ENCODE measurements at regions not wholly inside any gene's neighbourhood (a gene's known extent, or its start where the extent isn't known, plus 50 kb on each side); places are given as distances from the start of the nearest gene placed in this dataset.

GRCh38 chr14:29459969-29460560 lies 467.6 kb downstream of the PRKD1 start:
- 78% methylated on average over 3 of the region's 4 CpGs for WGBS (ENCODE audit: insufficient coverage, low lambda C conversion rate)
- Histone ChIP-seq H3K9me3 (ENCODE audit: control insufficient read depth, low read depth, low read length) (no peaks in the 10 kb centered on the region), H3K36me3 (ENCODE audit: control insufficient read depth, insufficient read depth, low read length) (no peaks in the 10 kb centered on the region), H3K4me1 (ENCODE audit: control insufficient read depth, insufficient read depth, low read length) (no peaks in the 10 kb centered on the region), H3K27me3 (ENCODE audit: control insufficient read depth, insufficient read depth, low read length) (no peaks in the 10 kb centered on the region), H3K27ac (ENCODE audit: low read length) (no peak overlapping the region), H3K4me3 (ENCODE audit: low read length) (no peak overlapping the region)
- DNase-seq = no peak

- WGBS (ENCODE audit: insufficient coverage, low lambda C conversion rate) = 71% methylated on average over 5 of the region's 6 CpGs
- H3K36me3 ChIP-seq (ENCODE audit: control insufficient read depth, insufficient read depth, low read length) = no peaks in the 10 kb centered on the region
Measured at GRCh38 chr14:29461101-29461500, 466.5 kb downstream of the PRKD1 start.

GRCh38 chr14:29461506-29461905 lies 466.1 kb downstream of the PRKD1 start:
- Histone ChIP-seq H3K4me3 (ENCODE audit: low read length) (no peak overlapping the region), H3K9me3 (ENCODE audit: control insufficient read depth, low read depth, low read length) (no peaks in the 10 kb centered on the region), H3K27ac (ENCODE audit: low read length) (no peak overlapping the region), H3K27me3 (ENCODE audit: control insufficient read depth, insufficient read depth, low read length) (no peaks in the 10 kb centered on the region), H3K4me1 (ENCODE audit: control insufficient read depth, insufficient read depth, low read length) (no peaks in the 10 kb centered on the region), H3K36me3 (ENCODE audit: control insufficient read depth, insufficient read depth, low read length) (no peaks in the 10 kb centered on the region)
- no peak for DNase-seq
- WGBS (ENCODE audit: insufficient coverage, low lambda C conversion rate) = no CpG with 5 or more reads among the region's 1 CpG

More at GRCh38 chr14:29461101-29461500, 466.5 kb downstream of the PRKD1 start:
- no peaks in the 10 kb centered on the region for H3K9me3 ChIP-seq (ENCODE audit: control insufficient read depth, low read depth, low read length)
- no peak overlapping the region for H3K27ac ChIP-seq (ENCODE audit: low read length)
- no peak overlapping the region for H3K4me3 ChIP-seq (ENCODE audit: low read length)
- H3K4me1 ChIP-seq (ENCODE audit: control insufficient read depth, insufficient read depth, low read length) = no peaks in the 10 kb centered on the region
- no peak for DNase-seq
- no peaks in the 10 kb centered on the region for H3K27me3 ChIP-seq (ENCODE audit: control insufficient read depth, insufficient read depth, low read length)

- Histone ChIP-seq H3K4me3 (ENCODE audit: low read length) (no peak overlapping the region), H3K36me3 (ENCODE audit: control insufficient read depth, insufficient read depth, low read length) (no peaks in the 10 kb centered on the region), H3K27me3 (ENCODE audit: control insufficient read depth, insufficient read depth, low read length) (no peaks in the 10 kb centered on the region), H3K4me1 (ENCODE audit: control insufficient read depth, insufficient read depth, low read length) (no peaks in the 10 kb centered on the region), H3K27ac (ENCODE audit: low read length) (no peak overlapping the region), H3K9me3 (ENCODE audit: control insufficient read depth, low read depth, low read length) (no peaks in the 10 kb centered on the region)
- WGBS (ENCODE audit: insufficient coverage, low lambda C conversion rate) = no CpG with 5 or more reads among the region's 1 CpG
- DNase-seq = no peak
Measured at GRCh38 chr14:29462321-29462720, 465.3 kb downstream of the PRKD1 start.

- Histone ChIP-seq H3K27me3 (ENCODE audit: control insufficient read depth, insufficient read depth, low read length) (no peaks in the 10 kb centered on the region), H3K4me3 (ENCODE audit: low read length) (no peak overlapping the region), H3K27ac (ENCODE audit: low read length) (no peak overlapping the region), H3K4me1 (ENCODE audit: control insufficient read depth, insufficient read depth, low read length) (no peaks in the 10 kb centered on the region), H3K9me3 (ENCODE audit: control insufficient read depth, low read depth, low read length) (no peaks in the 10 kb centered on the region), H3K36me3 (ENCODE audit: control insufficient read depth, insufficient read depth, low read length) (no peaks in the 10 kb centered on the region)
- 67% methylated on average over 1 of the region's 2 CpGs for WGBS (ENCODE audit: insufficient coverage, low lambda C conversion rate)
- DNase-seq = no peak
Measured at GRCh38 chr14:29462772-29463171, 464.9 kb downstream of the PRKD1 start.

GRCh38 chr14:29463727-29464395 lies 463.8 kb downstream of the PRKD1 start:
- Histone ChIP-seq H3K4me3 (ENCODE audit: low read length) (no peak overlapping the region), H3K4me1 (ENCODE audit: control insufficient read depth, insufficient read depth, low read length) (no peaks in the 10 kb centered on the region), H3K27ac (ENCODE audit: low read length) (no peak overlapping the region), H3K27me3 (ENCODE audit: control insufficient read depth, insufficient read depth, low read length) (no peaks in the 10 kb centered on the region), H3K9me3 (ENCODE audit: control insufficient read depth, low read depth, low read length) (no peaks in the 10 kb centered on the region), H3K36me3 (ENCODE audit: control insufficient read depth, insufficient read depth, low read length) (no peaks in the 10 kb centered on the region)
- 51% methylated on average over 4 of the region's 6 CpGs for WGBS (ENCODE audit: insufficient coverage, low lambda C conversion rate)
- no peak for DNase-seq

- no peaks in the 10 kb centered on the region for H3K36me3 ChIP-seq (ENCODE audit: control insufficient read depth, insufficient read depth, low read length)
- no peaks in the 10 kb centered on the region for H3K9me3 ChIP-seq (ENCODE audit: control insufficient read depth, low read depth, low read length)
- H3K27me3 ChIP-seq (ENCODE audit: control insufficient read depth, insufficient read depth, low read length) = no peaks in the 10 kb centered on the region
- H3K27ac ChIP-seq (ENCODE audit: low read length) = no peak overlapping the region
- 60% methylated on average over 1 of the region's 2 CpGs for WGBS (ENCODE audit: insufficient coverage, low lambda C conversion rate)
- DNase-seq = no peak
- H3K4me3 ChIP-seq (ENCODE audit: low read length) = no peak overlapping the region
- no peaks in the 10 kb centered on the region for H3K4me1 ChIP-seq (ENCODE audit: control insufficient read depth, insufficient read depth, low read length)
Measured at GRCh38 chr14:29465095-29465494, 462.6 kb downstream of the PRKD1 start.

- no peak overlapping the region for H3K27ac ChIP-seq (ENCODE audit: low read length)
Measured at GRCh38 chr14:29475641-29476040, 452.0 kb downstream of the PRKD1 start.

GRCh38 chr14:29486132-29486531 lies 441.5 kb downstream of the PRKD1 start:
- H3K4me1 ChIP-seq (ENCODE audit: control insufficient read depth, insufficient read depth, low read length) = no peaks in the 10 kb centered on the region
- no peak overlapping the region for H3K27ac ChIP-seq (ENCODE audit: low read length)
- H3K4me3 ChIP-seq (ENCODE audit: low read length) = no peak overlapping the region
- H3K36me3 ChIP-seq (ENCODE audit: control insufficient read depth, insufficient read depth, low read length) = no peaks in the 10 kb centered on the region
- no peaks in the 10 kb centered on the region for H3K27me3 ChIP-seq (ENCODE audit: control insufficient read depth, insufficient read depth, low read length)
- DNase-seq = no peak
- no CpG with 5 or more reads among the region's 4 CpGs for WGBS (ENCODE audit: insufficient coverage, low lambda C conversion rate)
- no peaks in the 10 kb centered on the region for H3K9me3 ChIP-seq (ENCODE audit: control insufficient read depth, low read depth, low read length)

More at GRCh38 chr14:29475641-29476040, 452.0 kb downstream of the PRKD1 start:
- Histone ChIP-seq H3K4me3 (ENCODE audit: low read length) (no peak overlapping the region), H3K36me3 (ENCODE audit: control insufficient read depth, insufficient read depth, low read length) (no peaks in the 10 kb centered on the region), H3K9me3 (ENCODE audit: control insufficient read depth, low read depth, low read length) (no peaks in the 10 kb centered on the region), H3K27me3 (ENCODE audit: control insufficient read depth, insufficient read depth, low read length) (no peaks in the 10 kb centered on the region), H3K4me1 (ENCODE audit: control insufficient read depth, insufficient read depth, low read length) (no peaks in the 10 kb centered on the region)
- no peak for DNase-seq

- no peaks in the 10 kb centered on the region for H3K4me1 ChIP-seq (ENCODE audit: control insufficient read depth, insufficient read depth, low read length)
- WGBS (ENCODE audit: insufficient coverage, low lambda C conversion rate) = 100% methylated on average over 1 of the region's 4 CpGs
- DNase-seq = no peak
Measured at GRCh38 chr14:29489911-29490425, 437.7 kb downstream of the PRKD1 start.

GRCh38 chr14:29493849-29494248 lies 433.8 kb downstream of the PRKD1 start:
- no peaks in the 10 kb centered on the region for H3K4me1 ChIP-seq (ENCODE audit: control insufficient read depth, insufficient read depth, low read length)
- no peak overlapping the region for H3K4me3 ChIP-seq (ENCODE audit: low read length)
- no peak overlapping the region for H3K27ac ChIP-seq (ENCODE audit: low read length)
- no peaks in the 10 kb centered on the region for H3K27me3 ChIP-seq (ENCODE audit: control insufficient read depth, insufficient read depth, low read length)
- H3K9me3 ChIP-seq (ENCODE audit: control insufficient read depth, low read depth, low read length) = no peaks in the 10 kb centered on the region
- WGBS (ENCODE audit: insufficient coverage, low lambda C conversion rate) = 100% methylated on average over 1 of the region's 4 CpGs
- no peaks in the 10 kb centered on the region for H3K36me3 ChIP-seq (ENCODE audit: control insufficient read depth, insufficient read depth, low read length)
- no peak for DNase-seq

More at GRCh38 chr14:29489911-29490425, 437.7 kb downstream of the PRKD1 start:
- H3K27ac ChIP-seq (ENCODE audit: low read length) = no peak overlapping the region
- no peaks in the 10 kb centered on the region for H3K36me3 ChIP-seq (ENCODE audit: control insufficient read depth, insufficient read depth, low read length)
- H3K4me3 ChIP-seq (ENCODE audit: low read length) = no peak overlapping the region
- no peaks in the 10 kb centered on the region for H3K27me3 ChIP-seq (ENCODE audit: control insufficient read depth, insufficient read depth, low read length)
- no peaks in the 10 kb centered on the region for H3K9me3 ChIP-seq (ENCODE audit: control insufficient read depth, low read depth, low read length)
